Panc1 (cell line): ENCODE measurements at regions not wholly inside any gene's neighbourhood (a gene's known extent, or its start where the extent isn't known, plus 50 kb on each side); places are given as distances from the start of the nearest gene placed in this dataset.

ENCODE experiments used
- ATAC-seq: fragments of 200-7000 bp; cut with Tn5 transposase; 2 replicates; pipeline ENCODE4 v1.9.1; 2020; ENCODE audit warnings: mild to moderate bottlenecking, moderate library complexity
- BruUV-seq: library from RNA; stranded (reverse); fragments of 400-500 nt; replicated peaks from 2 replicates; lab custom pipeline; 2021; lab: Mats Ljungman, UMichigan
- CTCF ChIA-PET: fragments of 300-600 bp; sonication (Branson Sonifier 250); formaldehyde crosslinking; loops from one replicate; lab custom pipeline; 2022; ENCODE audit warnings: antibody characterized with exemption; lab: Charles Lee
- POLR2A ChIA-PET: fragments of 300-600 bp; sonication (Branson Sonifier 250); formaldehyde crosslinking; loops from one replicate; lab custom pipeline; 2022; ENCODE audit warnings: antibody characterized with exemption; lab: Charles Lee
- DNase-seq: peaks from one replicate; pipeline ENCODE4 v3.0.0-alpha.2; 2010; ENCODE audit warnings: low read depth, low spot score
- H3K27ac ChIP-seq: 2 replicates; pipeline ENCODE4 v1.5.1; 2011; ENCODE audit warnings: mild to moderate bottlenecking, low read length, inconsistent platforms
- H3K27me3 ChIP-seq: fragments of 200-500 bp; sonication (Bioruptor generic); 2 replicates; pipeline ENCODE4 v1.6.0; 2014; ENCODE audit warnings: low read length, inconsistent platforms; ENCODE audit not compliant: control insufficient read depth, insufficient read depth
- H3K36me3 ChIP-seq: fragments of 200-500 bp; sonication (Bioruptor generic); 2 replicates; pipeline ENCODE4 v1.5.1; 2014; ENCODE audit warnings: inconsistent platforms, mild to moderate bottlenecking, low read length, moderate library complexity; ENCODE audit not compliant: control insufficient read depth, insufficient read depth
- H3K4me1 ChIP-seq: 2 replicates; pipeline ENCODE4 v1.5.1; 2011; ENCODE audit warnings: inconsistent platforms, mild to moderate bottlenecking, low read length, moderate library complexity; ENCODE audit not compliant: control insufficient read depth, insufficient read depth
- H3K4me3 ChIP-seq, 2 experiments: 2 replicates each; pipeline ENCODE4 v1.5.1; 2011 to 2012; ENCODE audit warnings: low read depth in 2 of 2, low read length in 2 of 2, mild to moderate bottlenecking in 2 of 2, inconsistent platforms in 1 of 2, moderate library complexity in 1 of 2
- H3K9me3 ChIP-seq: fragments of 200-500 bp; sonication (Bioruptor generic); 2 replicates; pipeline ENCODE4 v1.5.1; 2014; ENCODE audit warnings: low read depth, mild to moderate bottlenecking, inconsistent platforms, low read length, moderate library complexity; ENCODE audit not compliant: control insufficient read depth, insufficient read depth
- CTCF ChIP-seq: fragments of 450-650 bp; IDR thresholded peaks from 2 replicates; pipeline ENCODE4 v1.5.1; 2017; ENCODE audit warnings: mild to moderate bottlenecking
- POLR2AphosphoS5 ChIP-seq: IDR thresholded peaks from 2 replicates; pipeline ENCODE4 v1.6.1; 2012; ENCODE audit warnings: mild to moderate bottlenecking, low read depth, low read length, moderate library complexity
- REST ChIP-seq, 2 experiments: IDR thresholded peaks; 2 replicates each; pipeline ENCODE4 v1.6.1; 2011 to 2012; ENCODE audit warnings: low read depth in 2 of 2, control low read depth in 1 of 2, low read length in 1 of 2, mild to moderate bottlenecking in 1 of 2, moderate library complexity in 1 of 2; ENCODE audit not compliant: insufficient read depth in 1 of 2
- SIN3A ChIP-seq: IDR thresholded peaks from 2 replicates; pipeline ENCODE4 v1.6.1; 2012; ENCODE audit warnings: low read depth, mild to moderate bottlenecking, low read length, moderate library complexity, borderline replicate concordance; ENCODE audit not compliant: insufficient read depth
- TCF7L2 ChIP-seq: IDR thresholded peaks from 2 replicates; pipeline ENCODE4 v1.6.1; 2011; ENCODE audit warnings: mild to moderate bottlenecking, low read depth, low read length, inconsistent platforms
- in situ Hi-C: cut with HindIII; loops from 2 replicates; pipeline ENCODE4 v1.10.0; 2016; ENCODE audit warnings: low sequenced_read_pairs, low pct_unique_long_range_greater_than_20kb
- intact Hi-C: fragments of 100-400 bp; cut with micrococcal nuclease; formaldehyde crosslinking; loops from one replicate; pipeline ENCODE4 v1.10.0; 2022; ENCODE audit not compliant: unreplicated experiment

- no peak overlapping the region for H3K27ac ChIP-seq
- TF ChIP-seq POLR2AphosphoS5: no peak
- no peaks in the 10 kb centered on the region for H3K27me3 ChIP-seq
- H3K4me3 ChIP-seq: no peak overlapping the region
- H3K4me1 ChIP-seq: no peaks in the 10 kb centered on the region
- ATAC-seq: no peak
- ChIA-PET CTCF (no interaction called here), POLR2A (no interaction called here)
- H3K9me3 ChIP-seq: no peaks in the 10 kb centered on the region
- BruUV-seq: no TSS peak
- in situ Hi-C loops (no loop called here), intact Hi-C loops (no loop called here)
- H3K36me3 ChIP-seq: no peaks in the 10 kb centered on the region
- no peak for DNase-seq
Measured at GRCh38 chr2:175737722-175738361, 264.2 kb downstream of the LNPK start.

DNA sequence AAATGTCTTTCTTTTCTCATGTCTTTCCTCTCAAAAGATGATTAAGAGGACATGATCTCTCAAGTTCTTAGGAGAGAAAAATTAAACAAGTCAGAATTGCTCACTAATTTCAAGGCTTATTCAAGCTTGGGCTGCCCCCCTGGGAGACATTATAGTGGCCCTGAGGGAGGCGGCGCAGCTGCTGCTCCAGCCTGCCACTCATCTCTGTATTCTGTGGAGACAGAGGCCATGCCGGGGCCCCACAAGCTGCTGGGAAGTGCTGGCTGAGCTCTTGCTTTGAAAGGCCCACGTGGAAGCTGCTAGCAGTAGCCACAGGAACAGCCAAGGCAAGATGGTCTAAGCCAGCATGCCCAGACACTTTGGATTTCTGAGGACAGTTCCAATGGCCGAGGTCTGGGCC is 267.4 kb downstream of the LNPK start:
- CTCF ChIA-PET: no interaction called here
- TF ChIP-seq SIN3A: no peak
- no peak for TF ChIP-seq REST (IDR thresholded peaks at IDR 0.05; ENCODE audit: insufficient read depth in 1 of 2, low read depth in 2 of 2, low read length in 1 of 2)
- no peak for TF ChIP-seq CTCF
- TF ChIP-seq POLR2AphosphoS5: no peak
- no peak for TF ChIP-seq TCF7L2
- Histone ChIP-seq H3K27ac (no peak overlapping the region), H3K27me3 (no peaks in the 10 kb centered on the region), H3K4me1 (no peaks in the 10 kb centered on the region), H3K4me3 (no peak overlapping the region), H3K36me3 (no peaks in the 10 kb centered on the region), H3K9me3 (no peaks in the 10 kb centered on the region)
- in situ Hi-C loops (no loop called here), intact Hi-C loops (no loop called here)
- no TSS peak for BruUV-seq
- no peak for DNase-seq
- ATAC-seq: no peak
- POLR2A ChIA-PET: no interaction called here

DNA sequence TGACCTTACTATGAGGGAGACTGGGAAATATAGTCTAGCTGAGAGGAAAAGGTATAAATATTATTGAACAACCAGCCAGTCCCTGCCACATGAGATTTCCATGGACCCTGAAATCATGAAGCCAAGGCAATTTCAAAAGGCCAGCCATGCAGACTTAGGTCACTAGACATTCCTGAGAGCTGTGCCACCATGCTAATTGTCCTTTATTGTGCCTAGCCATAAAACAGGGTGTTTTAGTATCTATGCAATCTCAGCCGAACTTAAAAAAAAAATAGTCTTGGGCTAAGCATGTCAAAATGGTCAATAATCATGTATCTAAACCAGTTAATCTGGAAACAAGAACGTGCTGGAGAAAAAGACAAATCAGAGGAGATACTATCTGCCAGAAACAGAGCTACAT is 269.5 kb downstream of the LNPK start:
- no peak overlapping the region for H3K4me3 ChIP-seq

More for the DNA sequence above, 269.5 kb downstream of the LNPK start:
- BruUV-seq: no TSS peak
- in situ Hi-C loops: no loop called here
- Histone ChIP-seq H3K27ac (no peak overlapping the region), H3K4me1 (no peaks in the 10 kb centered on the region), H3K36me3 (no peaks in the 10 kb centered on the region), H3K9me3 (no peaks in the 10 kb centered on the region), H3K27me3 (no peaks in the 10 kb centered on the region)
- DNase-seq (no peak), ATAC-seq (no peak)
- intact Hi-C loops: no loop called here
- no peak for TF ChIP-seq TCF7L2
- POLR2A ChIA-PET: no interaction called here
- CTCF ChIA-PET: no interaction called here
